SIG-M5 treated with dmso at 0.1 percent for 504 hours (cell line): ENCODE measurements at regions not wholly inside any gene's neighbourhood (a gene's known extent, or its start where the extent isn't known, plus 50 kb on each side); places are given as distances from the start of the nearest gene placed in this dataset.

Experiments
- DNase-seq: peaks from one replicate; lab custom pipeline; 2025; ENCODE audit not compliant: unreplicated experiment; lab: John Stamatoyannopoulos, UW

DNA sequence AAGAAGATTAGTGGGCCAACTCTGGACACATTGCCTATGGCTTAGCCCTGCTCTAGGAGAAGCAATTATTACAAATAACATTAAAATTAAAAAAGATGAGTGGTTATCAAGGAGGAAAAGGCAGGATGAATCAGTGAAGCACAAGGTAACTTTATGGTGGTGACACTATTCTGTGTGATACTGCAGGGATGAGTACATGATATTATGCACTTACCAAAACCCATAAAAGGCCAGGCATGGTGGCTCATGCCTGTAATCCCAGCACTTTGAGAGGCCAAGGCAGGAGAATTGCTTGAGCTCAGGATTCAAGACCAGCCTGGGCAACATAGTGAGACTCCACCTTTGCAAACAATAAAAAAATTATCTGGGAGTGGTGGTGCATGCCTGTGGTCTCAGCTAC, 344.3 kb upstream of the CDIN1 start:
- DNase-seq: no peak

- DNase-seq: no peak
These were observed 339.9 kb upstream of the CDIN1 start for GRCh38 chr15:36239509-36239908.

GRCh38 chr15:36251450-36251849, 328.0 kb upstream of the CDIN1 start:
- DNase-seq: no peak

DNA sequence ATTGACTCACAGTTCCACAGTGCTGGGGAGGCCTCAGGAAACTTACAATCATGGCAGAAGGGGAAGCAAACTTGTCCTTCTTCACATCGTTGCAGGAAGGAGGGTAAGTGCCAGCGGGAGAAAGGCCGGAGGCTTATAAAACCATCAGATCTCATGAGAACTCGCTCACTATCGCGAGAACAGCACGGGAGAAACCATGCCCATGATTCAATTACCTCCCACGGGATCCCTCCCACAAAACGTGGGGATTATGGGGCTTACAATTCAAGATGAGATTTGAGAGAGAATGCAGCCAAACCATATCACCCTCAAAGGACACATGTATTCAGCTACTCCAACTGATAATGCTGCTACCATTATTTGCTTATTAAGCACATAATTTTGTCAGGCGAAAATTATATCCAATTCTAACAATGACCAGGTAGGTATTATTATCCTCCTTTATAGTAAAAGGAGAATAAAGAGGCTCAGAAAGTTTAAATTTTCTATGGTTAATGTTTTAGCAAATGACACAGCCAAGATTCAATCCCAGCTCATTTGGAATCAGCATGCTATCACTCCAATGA, 327.2 kb upstream of the CDIN1 start:
- no peak for DNase-seq

DNA sequence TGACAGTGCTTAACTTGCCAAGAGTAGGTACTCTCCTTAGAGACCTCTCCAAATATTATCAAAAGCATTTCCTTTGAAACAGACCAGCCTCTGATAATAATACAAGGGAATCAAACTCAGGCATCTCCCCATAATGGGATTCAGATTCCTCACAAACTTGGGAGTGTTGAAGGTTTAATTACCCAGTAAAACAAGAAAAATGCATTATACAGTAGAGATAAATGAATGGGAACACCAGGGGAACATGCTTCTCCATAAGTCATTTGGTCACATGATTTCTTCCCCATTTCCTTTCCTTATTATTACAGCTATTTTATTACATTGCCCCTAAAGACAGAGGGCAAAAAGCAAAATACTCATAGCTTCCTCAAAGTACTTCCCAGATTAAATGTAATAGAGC, 325.0 kb upstream of the CDIN1 start:
- no peak for DNase-seq

DNA sequence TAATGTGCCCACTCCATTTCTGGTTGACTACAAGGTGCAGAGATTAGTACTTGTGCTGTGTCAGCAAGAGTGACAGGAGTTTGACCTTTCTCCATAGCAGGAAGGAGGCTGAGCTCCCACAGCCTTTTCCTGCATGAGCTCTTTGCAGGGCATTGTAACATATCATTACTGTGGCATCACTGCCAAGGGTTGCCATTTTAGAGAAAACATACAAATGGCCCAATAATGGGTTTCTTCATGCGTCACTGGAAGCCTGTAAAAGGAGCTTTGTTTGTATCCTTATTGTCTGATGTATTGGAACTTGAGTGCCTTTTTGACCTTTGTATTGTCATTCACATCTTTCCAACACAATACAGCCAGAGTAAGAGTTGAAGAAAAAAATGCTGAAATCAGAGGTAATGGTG, 323.0 kb upstream of the CDIN1 start:
- DNase-seq: no peak

DNA sequence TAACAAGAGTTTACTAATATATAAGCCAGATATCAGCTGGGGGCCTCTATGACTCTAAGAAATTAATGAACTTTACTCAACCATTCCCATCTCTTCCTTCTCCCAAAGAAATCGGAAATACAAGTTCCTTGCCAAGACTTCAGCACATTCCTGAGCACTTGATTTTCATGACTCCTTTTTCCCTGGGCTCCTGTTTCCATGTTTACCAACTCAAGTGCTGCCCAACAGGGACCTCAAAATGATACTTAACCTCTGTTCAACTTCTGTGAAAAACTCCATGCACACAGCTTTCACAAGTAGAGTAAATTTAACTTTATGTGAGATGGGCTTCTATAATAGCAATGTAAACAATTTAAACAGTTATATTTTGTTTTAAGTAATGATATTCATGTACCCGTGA, 315.8 kb upstream of the CDIN1 start:
- DNase-seq: no peak

GRCh38 chr15:36265422-36265821, 314.0 kb upstream of the CDIN1 start:
- DNase-seq: no peak

GRCh38 chr15:36271048-36271447, 308.4 kb upstream of the CDIN1 start:
- DNase-seq: no peak

GRCh38 chr15:36275656-36276055, 303.8 kb upstream of the CDIN1 start:
- DNase-seq: no peak

DNA sequence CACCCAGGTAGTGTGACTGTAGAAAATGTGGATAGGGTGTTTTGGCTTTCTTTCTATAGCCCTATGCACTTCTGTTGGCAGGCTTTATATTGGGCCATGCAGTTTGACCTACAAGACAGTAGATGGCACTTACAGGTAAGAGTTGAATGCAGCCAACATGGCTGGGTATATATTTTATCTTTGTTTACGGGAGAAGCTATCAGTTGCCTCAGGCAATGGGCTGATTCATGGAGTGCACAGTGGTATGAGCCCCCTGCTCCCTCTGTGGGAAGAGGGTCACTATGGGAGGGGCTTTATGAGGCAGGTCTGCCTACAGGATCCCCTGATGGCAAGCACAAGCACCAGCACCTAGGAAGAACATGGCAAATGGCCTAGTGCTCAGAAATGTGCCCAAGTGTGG, 301.2 kb upstream of the CDIN1 start:
- DNase-seq: no peak

DNA sequence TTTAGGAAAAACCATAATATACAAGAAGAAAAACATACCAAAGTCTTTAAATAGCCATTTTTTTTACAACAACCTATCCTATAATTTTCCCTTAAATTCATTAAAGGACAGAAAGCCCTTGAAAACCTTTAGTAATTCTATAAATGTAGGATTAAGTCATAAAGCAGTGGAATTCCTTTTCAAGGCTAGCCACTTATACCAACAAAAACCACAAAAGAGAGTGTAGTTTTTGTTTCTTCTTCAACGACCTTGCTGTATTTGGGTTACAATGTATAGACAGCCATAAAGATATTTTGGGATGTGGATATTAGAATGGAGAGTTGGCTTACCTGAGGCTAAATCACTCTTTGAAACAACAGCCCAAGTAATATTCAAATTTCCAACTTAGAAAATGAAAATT, 296.6 kb upstream of the CDIN1 start:
- no peak for DNase-seq

DNA sequence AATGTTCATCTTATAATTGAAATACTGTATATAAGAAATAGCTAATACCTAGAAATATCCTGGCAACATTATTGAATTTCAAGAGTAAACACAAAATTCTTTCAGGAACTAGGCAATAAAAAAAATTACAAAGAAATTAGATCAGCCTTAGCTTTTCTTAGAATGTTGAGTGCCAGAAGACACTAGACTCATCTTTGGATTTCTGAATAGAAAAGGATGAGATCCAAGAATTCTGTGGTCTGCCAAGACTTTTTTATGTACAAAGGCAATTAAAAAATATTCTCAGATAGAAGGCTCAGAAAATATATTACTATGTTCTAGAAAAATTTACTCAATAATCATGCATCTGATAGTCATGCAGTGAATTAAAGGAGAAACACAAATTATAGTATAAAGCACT, 294.5 kb upstream of the CDIN1 start:
- DNase-seq: no peak

- DNase-seq: no peak
These were observed 287.9 kb upstream of the CDIN1 start for GRCh38 chr15:36291501-36291900.

DNA sequence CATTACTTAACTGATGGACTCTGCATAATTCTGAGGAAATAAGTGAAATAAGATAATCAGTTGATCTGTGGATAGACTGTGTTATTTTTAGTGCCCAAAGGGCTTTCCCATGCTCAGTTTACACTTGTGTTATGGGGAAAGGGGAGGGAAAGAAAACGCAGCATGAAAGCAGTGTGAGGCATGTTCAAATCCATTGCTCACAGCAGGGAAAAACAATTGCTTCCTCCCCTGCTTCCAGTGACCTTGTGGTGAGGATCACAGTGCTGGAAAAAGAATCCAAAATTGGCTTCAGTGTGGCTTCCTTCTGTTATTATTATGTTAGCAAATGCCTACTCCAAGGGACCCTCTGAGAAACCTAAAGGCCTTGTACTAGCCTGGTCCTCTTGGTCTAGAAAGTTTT, 285.1 kb upstream of the CDIN1 start:
- no peak for DNase-seq

- DNase-seq: no peak
These were observed 277.5 kb upstream of the CDIN1 start for GRCh38 chr15:36301947-36302346.

DNA sequence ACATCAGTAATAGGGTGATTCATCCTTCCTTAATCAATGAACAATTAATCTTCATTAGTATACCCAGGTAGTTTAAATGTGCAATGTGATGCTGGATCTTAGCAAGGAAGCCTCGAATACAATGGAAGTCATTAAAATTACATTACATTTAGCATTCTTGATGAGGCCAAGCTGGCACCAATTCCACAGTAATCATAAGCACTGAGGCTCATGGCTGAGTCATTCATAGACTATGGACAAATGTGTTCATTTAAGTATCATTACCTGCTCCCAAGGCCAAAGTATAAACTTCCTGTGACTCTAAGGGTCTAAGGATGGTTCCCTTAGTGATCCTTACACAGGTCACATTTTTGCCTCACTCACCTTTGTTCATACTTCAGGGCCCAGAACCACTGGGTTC, 266.4 kb upstream of the CDIN1 start:
- DNase-seq: no peak

- no peak for DNase-seq
These were observed 265.6 kb upstream of the CDIN1 start for GRCh38 chr15:36313736-36314280.

DNA sequence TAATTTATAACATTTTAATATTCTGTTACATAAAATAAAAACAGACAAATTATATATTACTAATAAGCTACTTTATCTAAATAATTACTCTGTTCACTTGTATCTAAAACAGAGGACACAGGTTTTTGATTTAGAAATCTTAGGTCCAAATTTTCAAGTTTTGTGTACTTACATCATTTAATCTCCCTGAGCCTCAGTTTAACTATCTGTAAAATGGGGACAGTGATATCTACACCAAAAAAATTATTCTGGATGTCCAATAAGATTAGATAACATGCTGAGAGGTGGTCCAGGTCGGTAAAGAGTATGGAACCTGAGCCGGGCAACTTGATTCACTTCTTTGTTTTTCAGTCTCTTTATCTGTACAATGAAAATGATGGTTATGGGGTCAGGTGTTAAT, 263.8 kb upstream of the CDIN1 start:
- DNase-seq: no peak

GRCh38 chr15:36323615-36324014, 255.8 kb upstream of the CDIN1 start:
- DNase-seq: no peak

GRCh38 chr15:36325206-36325605, 254.2 kb upstream of the CDIN1 start:
- no peak for DNase-seq

DNA sequence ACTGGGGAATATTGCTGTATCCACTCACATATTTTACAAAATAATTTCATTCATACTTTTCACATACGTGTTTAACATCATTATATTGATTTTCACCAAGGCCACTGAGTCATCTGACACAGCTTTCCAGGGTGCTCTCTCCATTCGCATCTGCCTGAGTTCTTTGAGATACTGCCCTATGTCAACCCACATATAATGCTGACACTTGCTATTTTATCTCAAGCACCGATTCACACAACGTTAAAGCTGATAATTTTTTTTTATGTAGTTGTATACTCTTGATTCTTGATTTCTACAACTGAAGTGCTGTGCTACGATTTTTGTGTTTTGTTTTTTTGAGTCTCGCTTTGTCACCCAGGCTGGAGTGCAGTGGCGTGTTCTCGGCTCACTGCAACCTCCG, 249.8 kb upstream of the CDIN1 start:
- no peak for DNase-seq

GRCh38 chr15:36330598-36330997, 248.8 kb upstream of the CDIN1 start:
- DNase-seq: no peak
